DOHH2 (cell line): ENCODE measurements at regions not wholly inside any gene's neighbourhood (a gene's known extent, or its start where the extent isn't known, plus 50 kb on each side); places are given as distances from the start of the nearest gene placed in this dataset.
"Not testable (repeated sequence)": the region's sequence is repeated elsewhere in the genome, so short reads cannot be mapped to it uniquely, and the experiment has no call there.

ENCODE experiments used
- H3F3A ChIP-seq: fragments of 200-600 bp; sonication (generic), shearing (Covaris generic); 2 replicates; pipeline ENCODE4 v1.6.0; 2016; ENCODE audit warnings: antibody characterized with exemption, mild to moderate bottlenecking; ENCODE audit not compliant: control insufficient read depth, insufficient read depth
- H3K27ac ChIP-seq: fragments of 200-600 bp; sonication (generic); 2 replicates; pipeline ENCODE4 v1.5.1; 2014; ENCODE audit warnings: low read depth, mild to moderate bottlenecking, low read length, moderate library complexity
- H3K27me3 ChIP-seq: fragments of 200-600 bp; sonication (generic); 2 replicates; pipeline ENCODE4 v1.6.1; 2014; ENCODE audit warnings: mild to moderate bottlenecking, low read length, mixed read lengths; ENCODE audit not compliant: control insufficient read depth
- H3K36me3 ChIP-seq: fragments of 200-600 bp; sonication (generic); 2 replicates; pipeline ENCODE4 v1.6.1; 2014; ENCODE audit warnings: mild to moderate bottlenecking, low read length, moderate library complexity, mixed read lengths; ENCODE audit not compliant: control insufficient read depth
- H3K4me1 ChIP-seq: fragments of 200-600 bp; sonication (generic); 2 replicates; pipeline ENCODE4 v1.6.1; 2014; ENCODE audit warnings: mild to moderate bottlenecking, low read length, mixed read lengths; ENCODE audit not compliant: control insufficient read depth
- H3K4me2 ChIP-seq: fragments of 200-600 bp; sonication (generic); 2 replicates; pipeline ENCODE4 v1.6.0; 2014; ENCODE audit warnings: mild to moderate bottlenecking, low read length, moderate library complexity
- H3K4me3 ChIP-seq: fragments of 200-600 bp; sonication (generic); 2 replicates; pipeline ENCODE4 v1.5.1; 2014; ENCODE audit warnings: mild to moderate bottlenecking, low read length, mixed read lengths
- H3K79me2 ChIP-seq: fragments of 200-600 bp; sonication (generic); 2 replicates; pipeline ENCODE4 v1.6.1; 2014; ENCODE audit warnings: mild to moderate bottlenecking, low read length, mixed read lengths; ENCODE audit not compliant: control insufficient read depth
- H3K9me2 ChIP-seq: fragments of 200-600 bp; sonication (generic); replicated peaks from 2 replicates; pipeline ENCODE4 v1.6.1; 2014; ENCODE audit warnings: mild to moderate bottlenecking, low read length, mixed read lengths; ENCODE audit not compliant: control insufficient read depth
- H3K9me3 ChIP-seq: fragments of 200-600 bp; sonication (generic); 2 replicates; pipeline ENCODE4 v1.6.1; 2014; ENCODE audit warnings: antibody characterized with exemption, low read length, mixed read lengths; ENCODE audit not compliant: control insufficient read depth, insufficient read depth
- H4K20me1 ChIP-seq: fragments of 200-600 bp; sonication (generic); 2 replicates; pipeline ENCODE4 v1.6.0; 2014; ENCODE audit warnings: low read depth, mild to moderate bottlenecking, antibody characterized with exemption, low read length, moderate library complexity; ENCODE audit not compliant: control insufficient read depth, insufficient read depth
- CTCF ChIP-seq: fragments of 200-600 bp; sonication (generic); IDR thresholded peaks from one replicate; pipeline ENCODE4 v1.5.1; 2014; ENCODE audit warnings: antibody characterized with exemption, mild to moderate bottlenecking, low read depth, low read length; ENCODE audit not compliant: poor library complexity, severe bottlenecking
- EZH2phosphoT487 ChIP-seq: fragments of 200-600 bp; sonication (generic); IDR thresholded peaks from 2 replicates; pipeline ENCODE4 v1.6.1; 2017; ENCODE audit warnings: borderline replicate concordance, mild to moderate bottlenecking, antibody characterized with exemption, low read length, moderate library complexity, mixed read lengths

- Histone ChIP-seq H3K4me3 (no peak overlapping the region), H3K36me3 (no peaks in the 10 kb centered on the region), H3F3A (no peaks in the 10 kb centered on the region), H3K27ac (no peak overlapping the region), H3K27me3 (no peaks in the 10 kb centered on the region), H3K9me2 (no peaks in the 10 kb centered on the region), H3K4me2 (no peak overlapping the region), H3K9me3 (no peaks in the 10 kb centered on the region; the same call in 1 of the 2 replicates), H4K20me1 (no peaks in the 10 kb centered on the region), H3K4me1 (no peaks in the 10 kb centered on the region), H3K79me2 (no peaks in the 10 kb centered on the region)
- TF ChIP-seq CTCF (no peak), EZH2phosphoT487 (no peak)
Measured at GRCh38 chr13:22944378-22944777, 236.4 kb upstream of the SGCG start.

GRCh38 chr13:22945321-22946226, 235.2 kb upstream of the SGCG start:
- TF ChIP-seq EZH2phosphoT487 (no peak), CTCF (no peak)
- no peaks in the 10 kb centered on the region; the same call in 1 of the 2 replicates for H3K9me3 ChIP-seq

GRCh38 chr13:22948421-22948820, 232.4 kb upstream of the SGCG start:
- H3F3A ChIP-seq, result no peaks in the 10 kb centered on the region
- H4K20me1 ChIP-seq, result no peaks in the 10 kb centered on the region
- H3K9me2 ChIP-seq, result no peaks in the 10 kb centered on the region
- TF ChIP-seq CTCF (no peak), EZH2phosphoT487 (no peak)
- no peaks in the 10 kb centered on the region for H3K79me2 ChIP-seq
- no peak overlapping the region for H3K27ac ChIP-seq
- H3K4me2 ChIP-seq, result no peak overlapping the region
- H3K36me3 ChIP-seq, result no peaks in the 10 kb centered on the region
- no peaks in the 10 kb centered on the region for H3K4me1 ChIP-seq
- no peak overlapping the region for H3K4me3 ChIP-seq
- H3K9me3 ChIP-seq, result no peaks in the 10 kb centered on the region; the same call in 1 of the 2 replicates
- no peaks in the 10 kb centered on the region for H3K27me3 ChIP-seq

More at GRCh38 chr13:22945321-22946226, 235.2 kb upstream of the SGCG start:
- H3K4me2 ChIP-seq, result no peak overlapping the region
- H4K20me1 ChIP-seq, result no peaks in the 10 kb centered on the region
- H3K36me3 ChIP-seq, result no peaks in the 10 kb centered on the region
- H3K9me2 ChIP-seq, result no peaks in the 10 kb centered on the region
- H3K4me1 ChIP-seq, result no peaks in the 10 kb centered on the region
- no peaks in the 10 kb centered on the region for H3K27me3 ChIP-seq
- H3K27ac ChIP-seq, result no peak overlapping the region
- H3K4me3 ChIP-seq, result no peak overlapping the region
- H3K79me2 ChIP-seq, result no peaks in the 10 kb centered on the region
- no peaks in the 10 kb centered on the region for H3F3A ChIP-seq

GRCh38 chr13:22952018-22952417, 228.8 kb upstream of the SGCG start:
- not testable (repeated sequence) for H3K4me3 ChIP-seq, H3K9me3 ChIP-seq, H3K36me3 ChIP-seq, H3F3A ChIP-seq, H3K9me2 ChIP-seq, H3K4me2 ChIP-seq, H4K20me1 ChIP-seq, H3K27ac ChIP-seq, H3K27me3 ChIP-seq, H3K4me1 ChIP-seq, H3K79me2 ChIP-seq

- not testable (repeated sequence) for H3K79me2 ChIP-seq, H3K36me3 ChIP-seq, H3K27ac ChIP-seq, H3K4me3 ChIP-seq, H3K4me2 ChIP-seq, H3F3A ChIP-seq, H4K20me1 ChIP-seq, H3K9me3 ChIP-seq, H3K27me3 ChIP-seq, H3K9me2 ChIP-seq, H3K4me1 ChIP-seq
Measured at GRCh38 chr13:22955147-22955546, 225.6 kb upstream of the SGCG start.
